ENCODE measurements at regions not wholly inside any gene's neighbourhood (a gene's known extent, or its start where the extent isn't known, plus 50 kb on each side); places are given as distances from the start of the nearest gene placed in this dataset.

GRCh38 chr11:71060391-71060791 lies 192.0 kb downstream of the SHANK2 start:
- no peak for TF ChIP-seq CTCF (IDR thresholded peaks at IDR 0.05)
- no peak for TF ChIP-seq KDM1A (IDR thresholded peaks at IDR 0.05; ENCODE audit: low read depth)
- TF ChIP-seq POLR2A (IDR thresholded peaks at IDR 0.05; ENCODE audit: low read length), result no peak
- no peak for TF ChIP-seq E2F6 (IDR thresholded peaks at IDR 0.05; ENCODE audit: borderline replicate concordance, low read depth)
- TF ChIP-seq CEBPB (IDR thresholded peaks at IDR 0.05), result no peak
- no peak for TF ChIP-seq JUNB (IDR thresholded peaks at IDR 0.05)
- no peak for TF ChIP-seq CHD4 (IDR thresholded peaks at IDR 0.05; ENCODE audit: borderline replicate concordance)
- TF ChIP-seq, protein P1, sequence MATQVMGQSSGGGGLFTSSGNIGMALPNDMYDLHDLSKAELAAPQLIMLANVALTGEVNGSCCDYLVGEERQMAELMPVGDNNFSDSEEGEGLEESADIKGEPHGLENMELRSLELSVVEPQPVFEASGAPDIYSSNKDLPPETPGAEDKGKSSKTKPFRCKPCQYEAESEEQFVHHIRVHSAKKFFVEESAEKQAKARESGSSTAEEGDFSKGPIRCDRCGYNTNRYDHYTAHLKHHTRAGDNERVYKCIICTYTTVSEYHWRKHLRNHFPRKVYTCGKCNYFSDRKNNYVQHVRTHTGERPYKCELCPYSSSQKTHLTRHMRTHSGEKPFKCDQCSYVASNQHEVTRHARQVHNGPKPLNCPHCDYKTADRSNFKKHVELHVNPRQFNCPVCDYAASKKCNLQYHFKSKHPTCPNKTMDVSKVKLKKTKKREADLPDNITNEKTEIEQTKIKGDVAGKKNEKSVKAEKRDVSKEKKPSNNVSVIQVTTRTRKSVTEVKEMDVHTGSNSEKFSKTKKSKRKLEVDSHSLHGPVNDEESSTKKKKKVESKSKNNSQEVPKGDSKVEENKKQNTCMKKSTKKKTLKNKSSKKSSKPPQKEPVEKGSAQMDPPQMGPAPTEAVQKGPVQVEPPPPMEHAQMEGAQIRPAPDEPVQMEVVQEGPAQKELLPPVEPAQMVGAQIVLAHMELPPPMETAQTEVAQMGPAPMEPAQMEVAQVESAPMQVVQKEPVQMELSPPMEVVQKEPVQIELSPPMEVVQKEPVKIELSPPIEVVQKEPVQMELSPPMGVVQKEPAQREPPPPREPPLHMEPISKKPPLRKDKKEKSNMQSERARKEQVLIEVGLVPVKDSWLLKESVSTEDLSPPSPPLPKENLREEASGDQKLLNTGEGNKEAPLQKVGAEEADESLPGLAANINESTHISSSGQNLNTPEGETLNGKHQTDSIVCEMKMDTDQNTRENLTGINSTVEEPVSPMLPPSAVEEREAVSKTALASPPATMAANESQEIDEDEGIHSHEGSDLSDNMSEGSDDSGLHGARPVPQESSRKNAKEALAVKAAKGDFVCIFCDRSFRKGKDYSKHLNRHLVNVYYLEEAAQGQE (IDR thresholded peaks at IDR 0.05), result no peak

All from A549 (cell line).